B cell (primary cell): ENCODE measurements at regions not wholly inside any gene's neighbourhood (a gene's known extent, or its start where the extent isn't known, plus 50 kb on each side); places are given as distances from the start of the nearest gene placed in this dataset.

Experiments
- EZH2 ChIP-seq: IDR thresholded peaks from 2 replicates; pipeline ENCODE4 v1.6.1; 2012; ENCODE audit warnings: borderline replicate concordance, low read depth, mild to moderate bottlenecking, moderate library complexity, low read length; ENCODE audit not compliant: insufficient read depth, poor library complexity, severe bottlenecking
- TF ChIP-seq, protein P1 (sequence below): fragments of 200-600 bp; IDR thresholded peaks from one replicate; pipeline ENCODE4 v1.8.0; 2022; ENCODE audit warnings: antibody characterized with exemption, mild to moderate bottlenecking

- TF ChIP-seq, protein P1, sequence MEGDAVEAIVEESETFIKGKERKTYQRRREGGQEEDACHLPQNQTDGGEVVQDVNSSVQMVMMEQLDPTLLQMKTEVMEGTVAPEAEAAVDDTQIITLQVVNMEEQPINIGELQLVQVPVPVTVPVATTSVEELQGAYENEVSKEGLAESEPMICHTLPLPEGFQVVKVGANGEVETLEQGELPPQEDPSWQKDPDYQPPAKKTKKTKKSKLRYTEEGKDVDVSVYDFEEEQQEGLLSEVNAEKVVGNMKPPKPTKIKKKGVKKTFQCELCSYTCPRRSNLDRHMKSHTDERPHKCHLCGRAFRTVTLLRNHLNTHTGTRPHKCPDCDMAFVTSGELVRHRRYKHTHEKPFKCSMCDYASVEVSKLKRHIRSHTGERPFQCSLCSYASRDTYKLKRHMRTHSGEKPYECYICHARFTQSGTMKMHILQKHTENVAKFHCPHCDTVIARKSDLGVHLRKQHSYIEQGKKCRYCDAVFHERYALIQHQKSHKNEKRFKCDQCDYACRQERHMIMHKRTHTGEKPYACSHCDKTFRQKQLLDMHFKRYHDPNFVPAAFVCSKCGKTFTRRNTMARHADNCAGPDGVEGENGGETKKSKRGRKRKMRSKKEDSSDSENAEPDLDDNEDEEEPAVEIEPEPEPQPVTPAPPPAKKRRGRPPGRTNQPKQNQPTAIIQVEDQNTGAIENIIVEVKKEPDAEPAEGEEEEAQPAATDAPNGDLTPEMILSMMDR, result no peak
- no peak for TF ChIP-seq EZH2
Observed at GRCh38 chr2:226308986-226309385, 490.6 kb downstream of the IRS1 start.
